IPS-18a (cell line): ENCODE measurements at regions not wholly inside any gene's neighbourhood (a gene's known extent, or its start where the extent isn't known, plus 50 kb on each side); places are given as distances from the start of the nearest gene placed in this dataset.

Experiments used
- H3K27ac ChIP-seq: one replicate; pipeline ENCODE4 v1.5.1; 2013; ENCODE audit warnings: low read length
- H3K27me3 ChIP-seq: one replicate; pipeline ENCODE4 v1.6.1; 2013; ENCODE audit warnings: mild to moderate bottlenecking, low read length; ENCODE audit not compliant: control insufficient read depth, insufficient read depth
- H3K36me3 ChIP-seq: one replicate; pipeline ENCODE4 v1.6.1; 2013; ENCODE audit warnings: low read depth, low read length; ENCODE audit not compliant: control insufficient read depth
- H3K4me1 ChIP-seq: one replicate; pipeline ENCODE4 v1.6.1; 2013; ENCODE audit warnings: low read depth, low read length; ENCODE audit not compliant: control insufficient read depth
- H3K4me3 ChIP-seq: one replicate; pipeline ENCODE4 v1.5.1; 2013; ENCODE audit warnings: low read length
- H3K9ac ChIP-seq: one replicate; pipeline ENCODE4 v1.6.1; 2013; ENCODE audit warnings: mild to moderate bottlenecking, low read length, moderate library complexity
- H3K9me3 ChIP-seq: one replicate; pipeline ENCODE4 v1.6.1; 2013; ENCODE audit warnings: low read depth, low read length; ENCODE audit not compliant: control insufficient read depth

- Histone ChIP-seq H3K9me3 (no peaks in the 10 kb centered on the region), H3K4me1 (no peaks in the 10 kb centered on the region), H3K27me3 (no peaks in the 10 kb centered on the region), H3K36me3 (no peaks in the 10 kb centered on the region), H3K27ac (no peak overlapping the region), H3K9ac (no peak overlapping the region), H3K4me3 (no peak overlapping the region)
Observed at GRCh38 chr17:55668312-55668920, 54.2 kb downstream of the TMEM100 start.

- Histone ChIP-seq H3K4me1 (no peaks in the 10 kb centered on the region), H3K27ac (no peak overlapping the region), H3K4me3 (no peak overlapping the region), H3K36me3 (no peaks in the 10 kb centered on the region), H3K9me3 (no peaks in the 10 kb centered on the region), H3K27me3 (no peaks in the 10 kb centered on the region), H3K9ac (no peak overlapping the region)
Observed at GRCh38 chr17:55666806-55667205, 55.9 kb downstream of the TMEM100 start.

GRCh38 chr17:55664287-55664686, 58.4 kb downstream of the TMEM100 start:
- no peaks in the 10 kb centered on the region for H3K27me3 ChIP-seq

GRCh38 chr17:55663400-55663799, 59.3 kb downstream of the TMEM100 start:
- H3K27ac ChIP-seq: no peak overlapping the region
- H3K9me3 ChIP-seq: no peaks in the 10 kb centered on the region
- H3K9ac ChIP-seq: no peak overlapping the region
- H3K36me3 ChIP-seq: no peaks in the 10 kb centered on the region
- H3K27me3 ChIP-seq: no peaks in the 10 kb centered on the region
- no peaks in the 10 kb centered on the region for H3K4me1 ChIP-seq
- no peak overlapping the region for H3K4me3 ChIP-seq

More at GRCh38 chr17:55664287-55664686, 58.4 kb downstream of the TMEM100 start:
- Histone ChIP-seq H3K9me3 (no peaks in the 10 kb centered on the region), H3K9ac (no peak overlapping the region), H3K4me1 (no peaks in the 10 kb centered on the region), H3K36me3 (no peaks in the 10 kb centered on the region), H3K27ac (no peak overlapping the region), H3K4me3 (no peak overlapping the region)

- Histone ChIP-seq H3K27ac (no peak overlapping the region), H3K9ac (no peak overlapping the region), H3K27me3 (no peaks in the 10 kb centered on the region), H3K4me3 (no peak overlapping the region), H3K4me1 (no peaks in the 10 kb centered on the region), H3K9me3 (no peaks in the 10 kb centered on the region), H3K36me3 (no peaks in the 10 kb centered on the region)
Observed at GRCh38 chr17:55661963-55662834, 60.5 kb downstream of the TMEM100 start.

GRCh38 chr17:55661256-55661758, 61.4 kb downstream of the TMEM100 start:
- Histone ChIP-seq H3K4me3 (no peak overlapping the region), H3K27me3 (no peaks in the 10 kb centered on the region), H3K9me3 (no peaks in the 10 kb centered on the region), H3K4me1 (no peaks in the 10 kb centered on the region), H3K36me3 (no peaks in the 10 kb centered on the region), H3K9ac (no peak overlapping the region), H3K27ac (no peak overlapping the region)

GRCh38 chr17:55660178-55660886, 62.3 kb downstream of the TMEM100 start:
- H3K4me3 ChIP-seq: no peak overlapping the region
- no peaks in the 10 kb centered on the region for H3K4me1 ChIP-seq
- H3K27me3 ChIP-seq: no peaks in the 10 kb centered on the region
- H3K27ac ChIP-seq: no peak overlapping the region
- no peaks in the 10 kb centered on the region for H3K36me3 ChIP-seq
- no peak overlapping the region for H3K9ac ChIP-seq
- no peaks in the 10 kb centered on the region for H3K9me3 ChIP-seq

GRCh38 chr17:55659661-55660060, 63.0 kb downstream of the TMEM100 start:
- Histone ChIP-seq H3K27ac (no peak overlapping the region), H3K9me3 (no peaks in the 10 kb centered on the region), H3K9ac (no peak overlapping the region), H3K4me3 (no peak overlapping the region), H3K36me3 (no peaks in the 10 kb centered on the region), H3K27me3 (no peaks in the 10 kb centered on the region), H3K4me1 (no peaks in the 10 kb centered on the region)

- H3K27ac ChIP-seq: no peak overlapping the region
Observed at GRCh38 chr17:55655777-55656176, 66.9 kb downstream of the TMEM100 start.

GRCh38 chr17:55654821-55655220, 67.8 kb downstream of the TMEM100 start:
- no peak overlapping the region for H3K9ac ChIP-seq
- H3K27ac ChIP-seq: no peak overlapping the region
- no peaks in the 10 kb centered on the region for H3K36me3 ChIP-seq
- H3K9me3 ChIP-seq: no peaks in the 10 kb centered on the region
- no peaks in the 10 kb centered on the region for H3K27me3 ChIP-seq
- H3K4me3 ChIP-seq: no peak overlapping the region
- H3K4me1 ChIP-seq: no peaks in the 10 kb centered on the region

More at GRCh38 chr17:55655777-55656176, 66.9 kb downstream of the TMEM100 start:
- Histone ChIP-seq H3K27me3 (no peaks in the 10 kb centered on the region), H3K36me3 (no peaks in the 10 kb centered on the region), H3K9ac (no peak overlapping the region), H3K4me1 (no peaks in the 10 kb centered on the region), H3K9me3 (no peaks in the 10 kb centered on the region), H3K4me3 (no peak overlapping the region)

GRCh38 chr17:55654022-55654421, 68.6 kb downstream of the TMEM100 start:
- H3K4me3 ChIP-seq: no peak overlapping the region
- no peak overlapping the region for H3K9ac ChIP-seq
- H3K27me3 ChIP-seq: no peaks in the 10 kb centered on the region
- no peaks in the 10 kb centered on the region for H3K4me1 ChIP-seq
- H3K27ac ChIP-seq: no peak overlapping the region
- no peaks in the 10 kb centered on the region for H3K36me3 ChIP-seq
- no peaks in the 10 kb centered on the region for H3K9me3 ChIP-seq
